Common myeloid progenitor, CD34-positive (primary cell): ENCODE measurements at regions not wholly inside any gene's neighbourhood (a gene's known extent, or its start where the extent isn't known, plus 50 kb on each side); places are given as distances from the start of the nearest gene placed in this dataset.

Experiments used
- CTCF ChIA-PET: fragments of 350-600 bp; sonication (Branson Sonifier 250); formaldehyde crosslinking; loops from one replicate; lab custom pipeline; 2021; ENCODE audit warnings: antibody characterized with exemption; lab: Charles Lee
- POLR2A ChIA-PET: fragments of 350-600 bp; sonication (Branson Sonifier 250); formaldehyde crosslinking; loops from one replicate; lab custom pipeline; 2021; ENCODE audit warnings: antibody characterized with exemption; lab: Charles Lee
- DNase-seq, 3 donors: peaks; one replicate each; pipeline versions ENCODE4 v3.0.0 to v3.0.0-alpha.2; 2013
- H3K27ac ChIP-seq, 2 experiments: 1 replicate in 1 of 2; 2 replicates in 1 of 2; pipeline ENCODE4 v1.7.0; 2013; ENCODE audit warnings: inconsistent platforms in 2 of 2, low read length in 2 of 2, mild to moderate bottlenecking in 2 of 2, low read depth in 1 of 2, moderate library complexity in 1 of 2; ENCODE audit not compliant: severe bottlenecking in 2 of 2, insufficient read depth in 1 of 2, poor library complexity in 1 of 2
- H3K27me3 ChIP-seq, 5 experiments: replicated peaks in 2 of 5; 1 replicate in 3 of 5; 2 replicates in 2 of 5; pipeline versions ENCODE4 v1.6.1 to v1.7.0; 2013; ENCODE audit warnings: low read length in 4 of 5, mild to moderate bottlenecking in 2 of 5, moderate library complexity in 2 of 5, inconsistent platforms in 1 of 5; ENCODE audit not compliant: insufficient read depth in 5 of 5, control insufficient read depth in 4 of 5
- H3K36me3 ChIP-seq, 4 experiments: 1 replicate in 2 of 4; 2 replicates in 2 of 4; pipeline versions ENCODE4 v1.6.1 to v1.7.0; 2013; ENCODE audit warnings: low read length in 3 of 4, control low read depth in 1 of 4, mild to moderate bottlenecking in 1 of 4; ENCODE audit not compliant: control insufficient read depth in 4 of 4, insufficient read depth in 4 of 4
- H3K4me1 ChIP-seq, 4 experiments: 1 replicate in 3 of 4; 2 replicates in 1 of 4; pipeline versions ENCODE4 v1.6.1 to v1.7.1; 2013; ENCODE audit warnings: low read length in 3 of 4, mild to moderate bottlenecking in 3 of 4, control low read depth in 1 of 4, inconsistent platforms in 1 of 4, moderate library complexity in 1 of 4; ENCODE audit not compliant: control insufficient read depth in 4 of 4, insufficient read depth in 4 of 4; ENCODE audit errors: control extremely low read depth in 1 of 4
- H3K4me3 ChIP-seq, 7 experiments: 1 replicate in 4 of 7; 2 replicates in 3 of 7; pipeline versions ENCODE4 v1.5.1 to v1.7.0; 2013; ENCODE audit warnings: mild to moderate bottlenecking in 7 of 7, low read length in 6 of 7, moderate library complexity in 6 of 7, inconsistent platforms in 2 of 7, low read depth in 2 of 7, control low read depth in 1 of 7; ENCODE audit not compliant: insufficient read depth in 4 of 7, control insufficient read depth in 1 of 7; ENCODE audit errors: extremely low read depth in 1 of 7
- H3K9me3 ChIP-seq, 5 experiments: 1 replicate in 4 of 5; 2 replicates in 1 of 5; pipeline versions ENCODE4 v1.6.1 to v1.7.1; 2013; ENCODE audit warnings: low read length in 4 of 5, mild to moderate bottlenecking in 2 of 5, inconsistent platforms in 1 of 5, low read depth in 1 of 5, moderate library complexity in 1 of 5; ENCODE audit not compliant: control insufficient read depth in 4 of 5, insufficient read depth in 2 of 5; ENCODE audit errors: control extremely low read depth in 1 of 5
- WGBS: methylation state at CpG from one replicate; pipeline ENCODE4 v1.1.5; 2013; ENCODE audit not compliant: insufficient coverage; 5-methylcytosine and 5-hydroxymethylcytosine counted together

DNA sequence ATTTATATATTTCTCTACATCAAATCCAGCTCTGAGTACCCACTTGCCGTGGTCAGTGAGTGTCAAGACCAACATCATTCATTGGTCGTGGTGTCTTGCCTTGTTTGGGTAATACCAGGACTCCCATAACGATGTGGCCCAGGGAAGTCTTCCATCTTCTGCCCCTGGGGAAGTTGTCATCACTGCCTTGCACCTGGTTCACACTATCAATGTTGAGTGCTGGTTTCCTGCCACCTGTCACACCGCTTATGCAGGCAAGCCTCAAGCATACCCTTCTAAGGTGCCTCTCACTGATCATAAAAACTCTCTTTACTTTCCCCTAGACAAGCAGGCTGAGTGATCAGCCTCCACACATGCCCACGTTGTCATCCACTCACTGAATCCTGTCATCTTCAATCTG, 382.4 kb downstream of the KCTD12 start:
- H3K36me3 ChIP-seq, result no peaks in the 10 kb centered on the region
- H3K27ac ChIP-seq, result no peak overlapping the region
- CTCF ChIA-PET, result no interaction called here
- WGBS, result 41% methylated on average over 4 of the region's 5 CpGs
- H3K4me3 ChIP-seq, result no peak overlapping the region
- POLR2A ChIA-PET, result no interaction called here
- H3K9me3 ChIP-seq, result no peaks in the 10 kb centered on the region
- peak in 2 of 3 donors; percentile 57 to 77 for DNase-seq
- no peaks in the 10 kb centered on the region for H3K27me3 ChIP-seq
- H3K4me1 ChIP-seq, result no peaks in the 10 kb centered on the region

DNA sequence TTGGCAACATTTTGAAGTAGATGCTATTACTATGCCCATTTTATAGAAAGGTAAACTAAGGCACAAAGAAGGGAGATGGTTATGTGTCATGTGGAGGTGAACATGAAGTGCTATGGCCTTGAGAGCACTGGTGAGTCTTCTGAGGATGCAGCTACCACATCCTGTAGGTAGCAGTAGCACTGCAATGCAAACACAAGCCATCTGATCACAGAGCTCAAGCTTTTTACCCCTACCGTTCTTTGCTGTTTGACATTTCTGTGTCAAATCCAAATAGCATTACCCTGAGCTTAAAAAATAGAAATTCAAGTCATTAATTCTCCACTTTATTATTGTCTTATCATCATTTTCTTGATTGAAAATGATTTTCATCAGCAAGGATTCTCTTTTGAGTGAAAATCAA, 382.9 kb downstream of the KCTD12 start:
- WGBS, result 88% methylated on average over 1 of the region's 1 CpG
- ChIA-PET POLR2A (no interaction called here), CTCF (no interaction called here)

DNA sequence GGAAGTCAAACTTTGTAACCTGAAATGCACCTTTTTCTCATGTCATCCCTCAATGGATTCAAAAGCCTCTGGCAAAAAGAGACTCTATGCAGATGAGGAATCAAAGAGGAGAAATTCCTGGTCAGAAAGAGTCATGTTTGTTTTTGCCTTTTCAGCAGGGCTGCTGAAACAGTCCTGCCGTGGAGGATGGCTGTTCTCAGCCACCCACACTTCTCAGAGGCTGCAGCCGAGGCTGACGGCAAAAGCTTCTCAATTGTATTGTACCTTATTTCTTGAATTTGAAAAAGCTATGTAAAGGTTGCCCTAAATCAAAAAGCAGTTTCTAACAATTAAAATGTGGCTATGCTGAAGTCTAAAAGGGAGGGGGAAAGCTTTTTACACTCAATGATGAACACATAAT, 385.3 kb downstream of the KCTD12 start:
- no peak overlapping the region for H3K27ac ChIP-seq
- CTCF ChIA-PET, result no interaction called here
- WGBS, result no CpG with 5 or more reads among the region's 3 CpGs

More for the DNA sequence above, 382.9 kb downstream of the KCTD12 start:
- H3K36me3 ChIP-seq, result no peaks in the 10 kb centered on the region
- H3K4me3 ChIP-seq, result no peak overlapping the region
- no peaks in the 10 kb centered on the region for H3K4me1 ChIP-seq
- no peaks in the 10 kb centered on the region for H3K9me3 ChIP-seq
- H3K27me3 ChIP-seq, result no peaks in the 10 kb centered on the region
- H3K27ac ChIP-seq, result no peak overlapping the region
- no peak for DNase-seq

DNA sequence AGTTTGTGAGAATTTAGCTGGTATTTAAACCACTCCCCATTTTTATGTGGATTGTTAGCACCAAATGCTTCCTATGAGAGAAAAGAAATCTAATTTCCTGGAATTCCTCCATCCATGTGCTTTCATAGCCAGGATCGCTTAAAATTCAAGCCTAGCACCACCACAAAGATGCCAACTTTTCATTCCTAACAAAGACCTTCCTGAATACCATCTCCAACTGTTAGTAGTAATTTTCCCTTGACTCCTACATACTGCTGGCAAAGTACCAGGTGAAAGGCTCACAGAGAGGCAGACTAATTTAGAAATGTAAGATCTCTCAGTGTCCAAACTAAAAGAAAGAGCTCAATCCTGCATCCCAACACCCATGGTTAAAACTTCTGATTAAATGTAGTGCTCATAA, 386.3 kb downstream of the KCTD12 start:
- no CpG with 5 or more reads among the region's 1 CpG for WGBS
- ChIA-PET POLR2A (no interaction called here), CTCF (no interaction called here)
- Histone ChIP-seq H3K4me3 (no peak overlapping the region), H3K27ac (no peak overlapping the region), H3K36me3 (no peaks in the 10 kb centered on the region), H3K4me1 (no peaks in the 10 kb centered on the region), H3K27me3 (no peaks in the 10 kb centered on the region), H3K9me3 (no peaks in the 10 kb centered on the region)
- no peak for DNase-seq

More for the DNA sequence above, 385.3 kb downstream of the KCTD12 start:
- no peaks in the 10 kb centered on the region for H3K9me3 ChIP-seq
- H3K4me1 ChIP-seq, result no peaks in the 10 kb centered on the region
- no peaks in the 10 kb centered on the region for H3K36me3 ChIP-seq
- DNase-seq, result no peak
- no peak overlapping the region for H3K4me3 ChIP-seq
- POLR2A ChIA-PET, result no interaction called here
- H3K27me3 ChIP-seq, result no peaks in the 10 kb centered on the region

DNA sequence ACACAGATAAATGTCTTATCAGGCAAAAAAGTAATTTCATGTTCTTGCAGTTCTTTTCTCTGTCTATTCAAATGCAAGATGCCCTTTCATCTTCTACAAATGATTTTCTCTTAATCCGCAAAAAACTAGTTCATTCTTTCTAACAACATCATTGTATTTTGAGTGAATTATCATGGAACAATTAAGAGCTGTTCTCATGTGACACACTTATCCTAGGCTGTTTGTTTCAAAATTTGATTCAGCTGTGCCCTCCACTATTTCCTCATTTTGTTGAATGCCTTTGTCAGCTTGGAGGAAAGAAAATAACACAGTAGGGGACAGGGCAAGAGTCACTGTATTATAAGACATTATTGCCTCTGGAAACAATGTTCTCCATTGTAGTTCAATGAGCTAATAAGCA, 396.9 kb downstream of the KCTD12 start:
- Histone ChIP-seq H3K4me1 (no peaks in the 10 kb centered on the region), H3K27ac (no peak overlapping the region), H3K36me3 (no peaks in the 10 kb centered on the region), H3K9me3 (no peaks in the 10 kb centered on the region), H3K4me3 (no peak overlapping the region), H3K27me3 (no peaks in the 10 kb centered on the region)
- WGBS, result no CpG with 5 or more reads among the region's 1 CpG
- CTCF ChIA-PET, result interaction anchor here (1.0 to 1.2 kb wide), 3 partner anchors 9 to 15 kb away, joined by 3 to 4 read pairs (median 4); no protein-coding TSS in a partner anchor
- POLR2A ChIA-PET, result no interaction called here
- peak in 2 of 3 donors; percentile 11 to 27 for DNase-seq

DNA sequence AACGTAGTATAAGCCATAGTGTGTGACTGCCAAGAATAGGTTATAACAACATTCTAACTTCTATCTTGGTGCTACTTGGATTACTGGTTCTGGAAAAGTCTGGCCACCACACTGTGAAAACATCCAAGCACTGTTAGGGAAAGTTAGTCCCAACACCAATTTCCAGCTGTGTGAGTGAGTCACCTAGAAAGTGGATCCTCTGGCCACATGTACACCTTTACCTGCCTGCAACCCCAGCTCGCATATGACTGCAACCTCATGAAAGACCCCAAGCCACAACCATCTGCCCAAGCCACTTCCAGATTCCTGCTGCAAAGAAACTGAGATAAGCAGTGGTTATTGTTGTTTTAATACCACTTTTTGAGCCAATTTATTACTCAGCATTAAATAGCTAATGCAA, 404.5 kb downstream of the KCTD12 start:
- H3K4me3 ChIP-seq, result no peak overlapping the region
- H3K4me1 ChIP-seq, result no peaks in the 10 kb centered on the region
- DNase-seq, result no peak
- ChIA-PET CTCF (interaction anchor here (0.8 kb wide), 1 partner anchor 720 kb away, joined by 3 read pairs; no protein-coding TSS in a partner anchor), POLR2A (no interaction called here)
- no CpG with 5 or more reads among the region's 2 CpGs for WGBS
- no peaks in the 10 kb centered on the region for H3K27me3 ChIP-seq
- no peaks in the 10 kb centered on the region for H3K36me3 ChIP-seq
- H3K27ac ChIP-seq, result no peak overlapping the region
- H3K9me3 ChIP-seq, result peaks cover 0 to 5% (median 0%) of the 10 kb centered on the region in 5 experiments

DNA sequence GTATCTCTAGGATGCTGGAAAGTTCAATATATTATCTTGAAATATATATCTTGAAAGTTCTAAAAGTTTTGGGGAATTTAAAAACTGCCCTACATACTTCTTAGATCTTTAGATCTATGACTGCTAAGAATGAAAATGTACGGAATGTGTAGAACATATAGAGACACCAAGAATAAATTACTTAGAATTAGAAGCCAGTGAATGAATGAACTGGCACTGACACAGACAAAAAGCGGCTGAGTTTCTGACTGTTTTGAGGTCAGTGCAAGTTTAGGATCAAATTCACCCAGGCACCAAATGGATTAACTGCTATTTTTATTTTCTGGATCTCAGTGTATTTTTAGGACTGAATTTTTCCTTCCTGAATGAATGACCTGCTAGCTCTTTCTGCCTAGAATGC, 411.2 kb downstream of the KCTD12 start:
- WGBS, result no CpG with 5 or more reads among the region's 2 CpGs
- Histone ChIP-seq H3K4me3 (no peak overlapping the region), H3K27me3 (no peaks in the 10 kb centered on the region), H3K4me1 (no peaks in the 10 kb centered on the region), H3K27ac (no peak overlapping the region), H3K9me3 (peaks cover 0 to 5% (median 0%) of the 10 kb centered on the region in 5 experiments), H3K36me3 (no peaks in the 10 kb centered on the region)
- ChIA-PET POLR2A (no interaction called here), CTCF (interaction anchor here (1.1 to 9.4 kb wide), 9 partner anchors 11 to 780 kb away, joined by 3 to 160 read pairs (median 4); no protein-coding TSS in a partner anchor)
- no peak for DNase-seq
